Transverse colon (tissue), 4 donors: ENCODE measurements at regions not wholly inside any gene's neighbourhood (a gene's known extent, or its start where the extent isn't known, plus 50 kb on each side); places are given as distances from the start of the nearest gene placed in this dataset.

Experiments
- DNase-seq: peaks from one replicate; pipeline ENCODE4 v3.0.0-alpha.2; 2019
- H3K27ac ChIP-seq, 4 donors: fragments of 200-600 bp; sonication (generic); 2 replicates each; pipeline ENCODE4 v1.5.1; 2016 to 2018; ENCODE audit warnings: inconsistent platforms in 4 of 4
- H3K27me3 ChIP-seq: fragments of 200-600 bp; sonication (generic); 2 replicates; pipeline ENCODE4 v1.5.1; 2017; ENCODE audit warnings: inconsistent platforms
- H3K36me3 ChIP-seq, 4 donors: fragments of 200-600 bp; sonication (generic); 2 replicates each; pipeline ENCODE4 v1.5.1; 2017 to 2019; ENCODE audit warnings: inconsistent platforms in 4 of 4
- H3K4me1 ChIP-seq, 4 donors: fragments of 200-600 bp; sonication (generic); 2 replicates each; pipeline ENCODE4 v1.5.1; 2017 to 2020; ENCODE audit warnings: inconsistent platforms in 4 of 4
- H3K4me3 ChIP-seq, 4 donors: fragments of 200-600 bp; sonication (generic); 1 replicate in 1 of 4; 2 replicates in 3 of 4; pipeline versions ENCODE4 v1.5.1 to v1.6.1; 2017 to 2019; ENCODE audit warnings: inconsistent platforms in 4 of 4
- H3K9me3 ChIP-seq, 2 donors: fragments of 200-600 bp; sonication (generic); 2 replicates each; pipeline ENCODE4 v1.5.1; 2017 to 2019; ENCODE audit warnings: inconsistent platforms in 2 of 2
- CTCF ChIP-seq, 5 experiments: fragments of 200-600 bp in 3 of 5; fragments of 450-650 bp in 2 of 5; sonication (generic) in 3 of 5; IDR thresholded peaks; 1 replicate in 2 of 5; 2 replicates in 3 of 5; pipeline ENCODE4 v1.5.1; 2016 to 2017; ENCODE audit warnings: antibody characterized with exemption in 5 of 5, inconsistent platforms in 3 of 5, mild to moderate bottlenecking in 2 of 5, moderate library complexity in 1 of 5
- EP300 ChIP-seq: sonication (generic); formaldehyde crosslinking; IDR thresholded peaks from one replicate; pipeline ENCODE4 v1.6.1; 2017; ENCODE audit warnings: antibody characterized with exemption, low read depth
- POLR2A ChIP-seq: fragments of 450-650 bp; IDR thresholded peaks from one replicate; pipeline ENCODE4 v1.6.1; 2016; ENCODE audit warnings: antibody characterized with exemption, mild to moderate bottlenecking, moderate library complexity
- POLR2AphosphoS5 ChIP-seq, 3 donors: sonication (generic); formaldehyde crosslinking; IDR thresholded peaks; one replicate each; pipeline ENCODE4 v1.6.1; 2016; ENCODE audit warnings: antibody characterized with exemption in 3 of 3
- WGBS, 2 donors: methylation state at CpG; one replicate each; pipeline ENCODE4 v1.1.5; 2018; ENCODE audit warnings: low coverage in 1 of 2; 5-methylcytosine and 5-hydroxymethylcytosine counted together
- in situ Hi-C, 4 donors: fragments of 200-750 bp; cut with MboI; loops; one replicate each; pipeline versions ENCODE4 v1.15.0 to v1.15.1; 2017; ENCODE audit warnings: low sequenced_read_pairs in 3 of 4, low pct_ligation_motif_present in 1 of 4, low pct_unique_long_range_greater_than_20kb in 1 of 4
- intact Hi-C: fragments of 100-400 bp; cut with DNase I; formaldehyde crosslinking; loops from one replicate; pipeline ENCODE4 v1.15.1; 2023; ENCODE audit warnings: low total_unique reads

- Histone ChIP-seq H3K27me3 (no peaks in the 10 kb centered on the region), H3K4me1 (no peaks in the 10 kb centered on the region), H3K27ac (no peak overlapping the region), H3K36me3 (no peaks in the 10 kb centered on the region), H3K9me3 (no peaks in the 10 kb centered on the region), H3K4me3 (no peak overlapping the region)
- TF ChIP-seq POLR2AphosphoS5 (IDR thresholded peaks at IDR 0.05) (no peak), EP300 (no peak)
- intact Hi-C loops, result no loop called here
- WGBS, 2 donors, result 83 to 100% methylated on average over 2 to 3 of the region's 3 CpGs
- in situ Hi-C loops, result no loop called here
- DNase-seq, result no peak
These were observed 77.3 kb upstream of the RTL1 start for GRCh38 chr14:100980823-100981222.

- TF ChIP-seq CTCF (IDR thresholded peaks at IDR 0.05), result no peak
- Histone ChIP-seq H3K27me3 (no peaks in the 10 kb centered on the region), H3K27ac (no peak overlapping the region), H3K36me3 (no peaks in the 10 kb centered on the region), H3K4me1 (no peaks in the 10 kb centered on the region), H3K4me3 (no peak overlapping the region), H3K9me3 (no peaks in the 10 kb centered on the region)
- in situ Hi-C loops (no loop called here), intact Hi-C loops (no loop called here)
- no peak for DNase-seq
- 59 to 66% methylated on average over 3 of the region's 3 CpGs for WGBS, 2 donors
These were observed 78.3 kb upstream of the RTL1 start for GRCh38 chr14:100981809-100982208.

- in situ Hi-C loops (no loop called here), intact Hi-C loops (no loop called here)
- no peaks in the 10 kb centered on the region for H3K36me3 ChIP-seq
- no peaks in the 10 kb centered on the region for H3K27me3 ChIP-seq
- H3K4me3 ChIP-seq, result no peak overlapping the region
- DNase-seq, result no peak
- H3K9me3 ChIP-seq, result no peaks in the 10 kb centered on the region
- no peak for TF ChIP-seq CTCF (IDR thresholded peaks at IDR 0.05)
- no peak for TF ChIP-seq POLR2AphosphoS5 (IDR thresholded peaks at IDR 0.05)
- no peak for TF ChIP-seq POLR2A
- TF ChIP-seq EP300, result no peak
- no peaks in the 10 kb centered on the region for H3K4me1 ChIP-seq
- 56 to 86% methylated on average over 4 of the region's 4 CpGs for WGBS, 2 donors
- H3K27ac ChIP-seq, result no peak overlapping the region
These were observed 78.8 kb upstream of the RTL1 start for GRCh38 chr14:100982353-100982752.

- H3K9me3 ChIP-seq, result no peaks in the 10 kb centered on the region
- DNase-seq, result no peak
- no peaks in the 10 kb centered on the region for H3K4me1 ChIP-seq
- no peak overlapping the region for H3K4me3 ChIP-seq
- no peak overlapping the region for H3K27ac ChIP-seq
- no peaks in the 10 kb centered on the region for H3K27me3 ChIP-seq
- WGBS, 2 donors, result 79 to 84% methylated on average over 6 of the region's 6 CpGs
- no peaks in the 10 kb centered on the region for H3K36me3 ChIP-seq
- no peak for TF ChIP-seq POLR2A
- no peak for TF ChIP-seq EP300
- no peak for TF ChIP-seq POLR2AphosphoS5 (IDR thresholded peaks at IDR 0.05)
- TF ChIP-seq CTCF (IDR thresholded peaks at IDR 0.05), result no peak
- in situ Hi-C loops, result no loop called here
- intact Hi-C loops, result no loop called here
These were observed 79.2 kb upstream of the RTL1 start for GRCh38 chr14:100982762-100983161.

- intact Hi-C loops, result no loop called here
- in situ Hi-C loops, result no loop called here
- Histone ChIP-seq H3K9me3 (no peaks in the 10 kb centered on the region), H3K27ac (no peak overlapping the region), H3K27me3 (no peaks in the 10 kb centered on the region), H3K4me3 (no peak overlapping the region), H3K4me1 (no peaks in the 10 kb centered on the region), H3K36me3 (no peaks in the 10 kb centered on the region)
- no peak for TF ChIP-seq POLR2A
- no peak for TF ChIP-seq EP300
- TF ChIP-seq CTCF (IDR thresholded peaks at IDR 0.05), result no peak
- no peak for TF ChIP-seq POLR2AphosphoS5 (IDR thresholded peaks at IDR 0.05)
- no peak for DNase-seq
- WGBS, 2 donors, result 93% methylated on average over 5 of the region's 5 CpGs
These were observed 80.2 kb upstream of the RTL1 start for GRCh38 chr14:100983710-100984109.
